A549 (cell line): ENCODE measurements at regions not wholly inside any gene's neighbourhood (a gene's known extent, or its start where the extent isn't known, plus 50 kb on each side); places are given as distances from the start of the nearest gene placed in this dataset.

ENCODE experiments used
- CBX8 ChIP-seq: fragments of 200-600 bp; sonication (generic); IDR thresholded peaks from 2 replicates; pipeline ENCODE4 v1.6.1; 2016
- CEBPB ChIP-seq, 2 experiments: fragments of >200 bp in 1 of 2; sonication (Bioruptor Twin) in 1 of 2; formaldehyde crosslinking in 1 of 2; IDR thresholded peaks; 2 replicates each; pipeline ENCODE4 v1.6.1; 2012 to 2016
- MAX ChIP-seq: IDR thresholded peaks from 2 replicates; pipeline ENCODE4 v1.6.1; 2012
- TF ChIP-seq, protein P1 (sequence below): fragments of >200 bp; sonication (Bioruptor Twin); formaldehyde crosslinking; IDR thresholded peaks from 3 replicates; pipeline ENCODE4 v1.5.1; 2016

GRCh38 chr6:164063346-164063745 lies 648.8 kb downstream of the QKI start:
- TF ChIP-seq MAX (no peak), CBX8 (no peak), CEBPB (IDR thresholded peaks at IDR 0.05) (no peak)
- TF ChIP-seq, protein P1, sequence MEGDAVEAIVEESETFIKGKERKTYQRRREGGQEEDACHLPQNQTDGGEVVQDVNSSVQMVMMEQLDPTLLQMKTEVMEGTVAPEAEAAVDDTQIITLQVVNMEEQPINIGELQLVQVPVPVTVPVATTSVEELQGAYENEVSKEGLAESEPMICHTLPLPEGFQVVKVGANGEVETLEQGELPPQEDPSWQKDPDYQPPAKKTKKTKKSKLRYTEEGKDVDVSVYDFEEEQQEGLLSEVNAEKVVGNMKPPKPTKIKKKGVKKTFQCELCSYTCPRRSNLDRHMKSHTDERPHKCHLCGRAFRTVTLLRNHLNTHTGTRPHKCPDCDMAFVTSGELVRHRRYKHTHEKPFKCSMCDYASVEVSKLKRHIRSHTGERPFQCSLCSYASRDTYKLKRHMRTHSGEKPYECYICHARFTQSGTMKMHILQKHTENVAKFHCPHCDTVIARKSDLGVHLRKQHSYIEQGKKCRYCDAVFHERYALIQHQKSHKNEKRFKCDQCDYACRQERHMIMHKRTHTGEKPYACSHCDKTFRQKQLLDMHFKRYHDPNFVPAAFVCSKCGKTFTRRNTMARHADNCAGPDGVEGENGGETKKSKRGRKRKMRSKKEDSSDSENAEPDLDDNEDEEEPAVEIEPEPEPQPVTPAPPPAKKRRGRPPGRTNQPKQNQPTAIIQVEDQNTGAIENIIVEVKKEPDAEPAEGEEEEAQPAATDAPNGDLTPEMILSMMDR, result no peak
